ENCODE measurements at regions not wholly inside any gene's neighbourhood (a gene's known extent, or its start where the extent isn't known, plus 50 kb on each side); places are given as distances from the start of the nearest gene placed in this dataset.
A peak's percentile ranks its signal among the peaks of the same experiment; 100 is the strongest.

DNA sequence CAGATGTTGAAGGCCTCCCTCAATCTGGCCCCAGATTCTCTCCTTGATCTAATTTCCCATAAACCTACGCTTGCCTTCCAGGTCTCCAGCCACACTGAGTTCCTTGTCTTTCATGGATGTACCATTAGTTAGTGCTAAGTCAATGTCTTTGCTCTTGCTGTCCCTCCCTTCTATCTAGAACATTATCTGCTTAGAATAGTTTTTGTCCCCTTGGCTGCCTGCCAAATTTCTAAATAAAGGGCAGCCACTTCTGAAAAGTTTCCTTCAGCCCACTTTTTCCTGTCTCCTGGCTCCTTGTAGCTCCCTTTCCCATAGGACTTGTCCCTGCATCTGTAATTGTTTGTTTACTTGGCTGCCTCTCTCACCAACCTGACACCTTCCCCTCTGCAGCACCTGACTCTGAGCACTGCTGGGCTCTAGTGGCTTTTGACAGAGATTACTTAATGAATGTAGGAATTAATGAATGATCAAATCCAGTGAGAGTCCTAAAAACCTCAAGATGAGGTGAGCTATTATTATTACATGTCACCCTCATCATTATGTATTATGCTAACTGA lies 58.3 kb downstream of the CXCL12 start:
- DNase-seq = no peak

DNA sequence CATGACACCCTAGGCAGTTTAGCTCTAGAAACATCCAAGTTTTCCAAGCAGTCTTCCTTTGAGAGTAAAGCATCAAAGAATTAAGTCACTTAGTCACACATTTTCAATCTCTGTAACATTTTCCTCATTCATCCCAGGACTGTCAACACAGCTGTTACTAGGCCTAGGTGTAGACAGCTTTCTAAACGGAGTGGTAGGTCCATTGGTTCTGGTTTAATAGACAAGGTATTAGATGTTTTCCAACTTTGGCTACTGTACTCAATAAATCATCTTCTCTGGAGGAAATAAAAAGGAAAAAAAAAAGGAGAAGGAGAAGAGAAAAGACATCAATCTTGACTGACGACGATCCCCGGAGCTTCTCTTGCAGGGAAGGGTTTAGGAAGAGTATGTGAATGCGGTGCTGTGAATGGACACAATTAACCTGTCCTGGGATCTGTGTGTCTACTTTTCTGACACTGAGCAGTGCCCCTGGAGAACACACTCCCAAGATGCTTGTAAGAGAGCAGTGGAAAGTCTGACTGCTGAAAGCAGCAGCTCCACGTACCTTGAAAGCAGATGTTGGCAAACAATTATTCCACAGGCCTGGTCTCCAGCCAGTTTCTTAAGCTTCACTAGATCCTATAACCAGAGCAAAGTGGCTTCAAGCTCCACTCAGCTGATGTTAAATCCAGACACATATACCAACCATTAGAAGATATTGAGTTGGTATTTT lies 59.1 kb downstream of the CXCL12 start:
- DNase-seq = no peak

DNA sequence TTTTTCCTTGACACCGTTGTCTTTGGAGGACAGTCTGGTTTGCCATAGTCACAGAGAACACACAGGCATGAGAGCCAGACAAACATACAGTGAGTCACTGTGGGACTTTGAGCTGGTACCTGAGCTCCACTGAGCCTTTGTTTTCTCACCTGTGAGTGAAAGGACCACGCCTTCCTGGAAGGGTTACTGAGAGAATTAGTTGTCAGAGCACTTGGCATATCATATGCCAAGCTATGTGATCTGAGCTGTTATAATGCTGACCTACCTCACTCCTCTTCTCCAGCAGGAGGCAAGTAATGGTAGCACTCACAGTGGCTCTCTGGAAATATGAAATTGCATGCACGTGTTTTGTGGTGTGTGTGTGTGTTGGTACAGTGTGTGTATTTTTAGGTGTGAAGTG lies 59.7 kb downstream of the CXCL12 start:
- DNase-seq = no peak

DNA sequence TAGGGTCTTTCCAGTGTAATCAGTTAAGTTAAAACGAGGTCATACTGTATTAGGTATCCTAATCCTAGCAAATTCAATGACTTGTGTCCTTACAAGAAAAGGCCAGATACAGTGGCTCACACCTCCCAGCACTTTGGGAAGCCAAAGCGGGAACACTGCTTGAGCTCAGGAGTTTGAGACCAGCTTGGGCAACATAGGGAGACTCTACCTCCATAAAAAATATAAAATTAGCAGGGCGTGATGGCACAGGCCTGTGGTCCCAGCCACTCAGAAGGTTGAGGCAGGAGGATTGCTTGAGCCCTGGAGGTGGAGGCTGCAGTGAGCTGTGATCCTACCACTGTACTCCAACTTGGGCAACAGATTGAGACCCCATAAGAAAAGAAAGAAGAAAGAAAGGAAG lies 61.1 kb downstream of the CXCL12 start:
- DNase-seq = no peak

DNA sequence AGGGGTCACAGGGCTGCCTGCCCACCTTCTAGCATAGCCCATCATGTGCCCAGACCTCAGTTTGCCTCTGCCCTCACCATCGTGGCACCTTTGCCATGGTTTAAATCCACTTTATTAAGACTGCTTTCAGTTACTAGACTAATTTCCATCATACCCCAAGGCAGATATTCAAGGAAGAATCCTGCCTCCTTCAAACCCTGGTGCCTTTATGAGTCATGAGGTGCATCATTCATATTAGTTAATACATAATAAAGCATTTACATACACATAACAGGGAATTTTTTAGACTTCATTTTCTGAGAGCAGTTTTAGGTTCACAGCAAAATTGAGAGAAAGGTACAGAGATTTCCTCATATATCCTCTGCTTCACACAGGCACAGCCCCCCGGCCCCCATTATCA lies 62.8 kb downstream of the CXCL12 start:
- DNase-seq = no peak

DNA sequence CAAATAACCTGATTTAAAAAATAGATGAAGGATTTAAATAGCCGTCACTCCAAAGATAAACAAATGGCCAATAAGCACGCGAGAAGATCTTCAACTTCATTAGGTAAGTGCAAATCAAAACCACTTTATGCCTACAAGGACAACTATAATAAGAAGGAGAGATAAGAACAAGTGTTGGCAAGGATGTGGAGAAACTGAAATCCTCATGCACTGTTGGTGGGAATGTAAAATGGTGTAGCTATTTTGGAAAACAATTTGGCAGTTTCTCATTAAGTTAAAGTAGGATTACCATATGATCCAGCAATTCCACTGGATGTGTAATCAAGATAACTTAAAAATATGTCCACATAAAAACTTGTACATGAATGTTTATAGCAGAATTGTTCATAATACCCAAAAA lies 64.1 kb downstream of the CXCL12 start:
- DNase-seq = no peak

DNA sequence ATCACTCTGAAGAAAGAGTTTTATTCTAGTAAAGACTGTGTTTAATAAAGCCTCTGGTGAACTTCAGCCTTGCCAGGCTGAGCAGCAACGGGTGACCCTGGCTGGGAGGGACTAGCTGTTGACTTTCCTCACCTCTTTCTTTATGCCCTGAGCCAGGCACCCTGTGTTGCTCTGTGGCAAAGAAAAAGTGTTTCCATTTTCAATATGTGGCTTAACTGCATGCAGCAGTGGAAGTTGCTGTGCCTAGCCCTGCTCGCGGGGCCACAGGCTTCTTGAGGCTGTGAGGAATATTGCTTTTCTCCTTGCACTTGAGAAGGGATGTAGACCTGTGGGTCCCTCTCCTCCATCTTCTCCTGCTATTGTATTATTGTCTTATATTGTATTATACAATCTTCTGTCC lies 67.0 kb downstream of the CXCL12 start:
- no peak for DNase-seq

DNA sequence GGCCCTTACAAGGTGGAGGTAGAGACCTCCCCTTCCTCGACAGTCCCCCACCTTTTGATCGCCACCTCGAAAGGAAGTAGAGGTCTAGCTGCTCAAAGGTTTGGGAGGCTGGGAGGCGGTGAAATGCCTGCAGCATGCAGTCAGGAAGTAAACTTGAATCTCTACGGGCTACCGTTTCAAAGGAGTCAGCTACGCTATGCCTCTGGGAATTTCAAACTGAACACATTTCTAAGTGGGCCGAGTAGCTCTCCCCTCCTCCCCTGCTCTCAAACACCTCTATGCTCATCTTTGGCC lies 68.0 kb downstream of the CXCL12 start:
- no peak for DNase-seq

DNA sequence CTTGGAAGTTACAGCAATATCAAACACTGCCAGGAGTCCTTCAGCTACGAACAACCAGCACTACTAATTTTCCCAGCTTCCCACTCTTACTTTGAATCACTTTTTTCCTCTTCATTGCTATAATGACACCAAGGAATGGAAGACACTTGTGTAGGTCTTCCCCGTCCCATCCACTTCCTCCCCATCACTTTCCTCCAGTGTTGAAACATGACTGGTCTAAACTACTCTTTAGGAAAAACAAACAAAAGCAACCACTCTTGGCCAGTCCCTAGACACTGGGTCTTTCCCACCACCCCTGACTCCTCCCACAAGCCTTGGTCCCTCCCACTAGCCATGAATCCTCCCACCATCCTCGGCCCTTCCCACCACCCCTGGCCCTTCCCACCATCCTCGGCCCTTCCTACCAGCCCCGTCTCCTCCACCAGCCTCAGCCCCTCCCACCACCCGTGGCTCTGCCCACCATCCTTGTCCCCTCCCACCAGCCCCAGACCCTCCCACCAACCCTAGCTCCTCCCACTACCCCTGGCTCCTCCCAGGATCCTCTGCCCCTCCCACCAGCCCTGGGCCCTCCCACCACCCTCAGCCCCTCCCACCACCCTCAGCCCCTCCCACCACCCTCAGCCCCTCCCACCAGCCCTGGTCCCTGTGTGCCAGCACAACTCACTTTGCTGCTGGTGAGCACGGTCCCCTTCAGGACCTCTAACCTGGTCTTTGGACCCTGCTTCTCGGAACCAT lies 68.5 kb downstream of the CXCL12 start:
- no peak for DNase-seq

DNA sequence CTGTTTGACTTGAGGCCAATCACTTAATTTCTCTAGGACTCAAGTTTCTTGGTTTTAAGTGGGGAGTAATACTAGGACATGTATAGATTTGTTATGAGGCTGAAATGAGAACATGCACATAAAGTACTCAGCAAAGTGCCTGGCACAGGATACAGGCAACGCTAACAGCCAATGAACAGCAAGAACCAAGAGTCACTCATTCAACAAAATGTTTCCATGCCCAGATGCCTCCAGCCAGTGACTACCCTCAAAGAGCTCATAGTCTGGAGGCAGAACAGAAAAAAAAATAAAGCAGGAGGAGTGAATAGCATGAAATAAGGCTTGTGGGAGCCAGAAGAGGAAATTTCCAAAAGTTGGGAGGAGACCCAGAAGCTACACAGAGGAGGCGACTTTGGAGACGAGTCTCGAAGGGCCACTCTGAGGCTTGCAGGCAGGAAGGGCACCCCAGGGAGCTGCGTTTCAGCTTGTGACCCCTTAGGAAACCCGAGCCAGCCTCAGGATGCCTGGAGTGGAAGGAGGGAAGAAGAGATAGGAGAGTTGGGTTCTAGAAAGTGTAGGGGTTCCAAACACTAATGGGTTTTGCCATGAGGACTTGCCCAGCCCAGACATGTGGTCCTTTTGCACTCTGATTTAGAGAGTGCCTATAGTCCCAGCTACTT lies 70.0 kb downstream of the CXCL12 start:
- no peak for DNase-seq

DNA sequence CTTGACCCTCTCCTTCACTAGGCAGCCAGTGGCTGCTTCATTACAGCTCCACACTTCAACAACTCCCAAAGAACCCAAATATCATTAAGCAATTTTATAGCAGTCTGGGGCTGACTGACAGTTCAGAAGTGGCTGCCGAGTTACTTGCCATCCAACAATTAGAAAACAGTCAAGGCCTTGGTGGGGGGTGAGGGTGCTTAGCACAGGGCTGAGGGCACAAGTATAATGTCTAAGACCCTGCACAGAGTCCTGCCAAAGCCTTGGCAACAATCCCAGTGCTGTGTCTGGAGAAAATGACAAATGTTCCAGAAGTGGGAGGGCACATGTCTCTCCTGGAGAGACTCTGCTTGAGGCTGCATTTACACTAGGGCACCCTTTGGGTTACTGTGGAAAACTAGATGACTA lies 71.1 kb downstream of the CXCL12 start:
- DNase-seq = no peak

DNA sequence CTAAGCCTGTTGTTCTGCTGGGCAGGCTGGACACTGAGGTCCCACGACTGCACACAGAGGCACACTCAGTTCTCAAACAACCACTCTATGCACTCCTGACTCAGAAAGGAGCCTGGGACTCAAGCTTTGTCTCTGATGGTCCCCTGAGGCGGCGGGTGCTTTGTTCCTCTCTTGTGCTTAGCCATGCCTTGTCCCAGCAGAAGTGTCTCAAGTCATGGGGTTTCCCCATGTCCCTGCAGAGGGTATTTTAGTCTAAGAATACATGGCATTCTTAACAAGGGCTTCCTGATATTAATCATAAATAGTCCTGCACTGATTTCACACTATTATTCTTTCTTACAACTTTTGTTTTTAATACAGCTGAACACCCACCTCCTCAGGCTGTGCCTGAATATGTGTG lies 72.5 kb downstream of the CXCL12 start:
- DNase-seq = no peak

DNA sequence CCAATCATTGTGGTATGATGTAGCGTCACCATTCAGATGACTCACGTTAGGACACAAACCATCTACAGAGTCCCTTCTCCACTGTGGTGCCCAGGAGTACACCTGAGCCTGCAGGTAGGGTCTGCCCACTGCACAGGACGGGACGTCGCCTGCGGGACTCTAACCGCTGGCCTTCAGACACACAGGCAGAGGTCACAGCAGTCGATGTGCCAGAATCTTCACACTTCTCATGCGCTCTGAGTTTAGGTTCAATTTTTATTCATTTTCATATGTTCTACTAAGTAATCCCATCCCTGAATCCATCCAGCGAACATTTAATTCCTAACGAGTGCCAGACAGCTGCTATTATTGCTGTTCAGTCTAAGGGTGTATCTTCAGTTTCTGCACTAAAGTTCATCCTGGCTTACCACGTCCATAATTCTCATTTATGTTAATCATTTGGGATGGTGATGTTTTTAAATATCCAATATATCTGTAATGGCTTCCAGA lies 73.3 kb downstream of the CXCL12 start:
- no peak for DNase-seq

DNA sequence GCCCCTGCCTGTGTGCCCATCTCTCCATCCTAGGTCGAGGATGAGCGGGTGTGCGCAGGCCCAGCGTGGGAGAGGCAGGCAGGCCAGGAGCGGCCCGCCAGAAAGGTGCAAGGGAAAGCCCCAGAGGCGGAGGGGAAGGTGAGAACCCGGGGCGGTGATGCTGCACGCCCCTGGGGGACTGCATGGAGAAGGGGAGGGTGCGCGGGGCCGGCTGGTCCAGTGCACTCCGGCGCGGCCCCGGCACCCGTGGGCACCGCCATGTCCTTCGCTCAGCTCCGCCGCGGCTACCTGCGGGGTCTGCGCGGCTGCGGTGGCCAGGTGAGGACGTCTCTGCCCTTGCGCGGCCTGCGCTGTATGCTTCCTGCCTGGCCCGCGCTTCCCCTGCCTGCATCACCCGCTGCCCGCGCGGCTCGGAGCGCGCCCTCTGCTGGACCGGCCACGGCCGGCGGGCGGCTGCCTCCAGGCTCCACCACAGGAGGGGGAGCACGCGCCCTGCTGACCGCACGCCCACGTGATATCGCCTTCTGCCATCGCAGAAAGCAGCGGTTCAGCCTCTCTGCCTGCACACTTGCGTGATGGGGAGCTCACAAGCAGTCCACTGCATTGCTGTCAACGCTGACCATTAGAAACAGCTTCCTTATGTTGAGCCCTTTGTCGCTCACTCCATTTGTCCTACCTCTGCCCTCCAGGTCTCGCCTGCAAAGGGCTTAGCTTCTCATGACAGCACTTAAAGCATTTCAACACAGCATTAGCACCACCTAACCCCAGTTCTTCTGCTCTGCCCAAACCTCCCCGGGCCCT lies 73.9 kb downstream of the CXCL12 start:
- peak; percentile 83 to 85 for DNase-seq

DNA sequence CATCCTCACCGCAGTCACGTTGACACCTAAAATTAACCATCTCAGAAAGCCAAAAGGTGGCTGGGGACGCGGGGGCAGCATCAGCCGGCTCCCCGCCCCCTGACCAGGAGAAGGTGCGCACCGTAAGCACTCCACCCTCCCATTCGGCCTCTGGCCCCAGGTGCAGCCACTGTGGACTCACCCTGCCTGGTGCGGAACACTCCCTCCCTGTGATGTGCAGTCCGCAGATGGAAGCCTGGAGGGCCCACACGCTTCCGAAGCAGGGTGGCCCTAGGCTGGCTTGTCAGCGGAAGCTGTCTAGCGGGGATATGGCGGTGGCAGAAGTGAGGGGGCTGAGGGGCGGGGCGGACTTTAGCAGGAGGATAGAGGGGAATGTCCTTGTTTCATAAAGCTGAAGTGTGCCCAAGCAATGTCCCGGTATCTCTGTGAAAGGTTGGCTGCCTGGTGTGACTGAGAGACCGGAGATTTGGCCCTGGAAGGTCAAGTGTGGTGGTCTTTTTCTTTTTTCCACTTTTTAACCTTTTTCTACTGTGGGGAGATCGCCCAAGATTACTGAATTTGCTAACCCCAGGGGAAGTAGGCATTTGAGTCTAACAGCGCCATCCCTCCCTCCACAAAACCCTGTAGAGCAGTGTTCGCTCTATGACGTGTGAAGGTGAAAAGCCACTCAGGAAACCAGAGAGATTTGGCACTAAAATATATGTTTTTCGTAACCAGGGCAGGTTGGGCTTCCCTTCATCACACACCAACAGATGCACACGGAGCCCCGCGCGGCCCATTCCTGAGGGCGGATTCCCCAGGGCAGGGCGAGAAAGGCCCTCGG lies 74.7 kb downstream of the CXCL12 start:
- DNase-seq = no peak

DNA sequence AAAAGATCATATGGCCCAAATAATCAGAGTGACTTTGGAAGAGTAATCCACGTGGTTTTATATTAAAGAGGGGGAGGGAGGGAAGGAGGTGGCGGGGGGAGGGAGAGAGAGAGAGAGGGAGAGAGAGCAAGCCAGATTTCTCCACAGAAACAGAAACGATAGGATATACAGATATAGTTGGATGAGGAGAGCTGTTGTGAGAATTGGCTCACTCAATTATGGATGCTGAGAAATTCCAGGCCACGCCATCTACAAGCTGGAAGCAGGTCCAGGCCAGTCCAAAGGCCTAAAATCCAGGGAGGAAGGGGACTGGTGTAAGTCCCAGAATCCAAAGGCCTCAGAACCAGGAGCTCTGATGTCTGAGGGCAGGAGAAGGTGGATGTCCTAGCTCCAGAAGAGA lies 75.5 kb downstream of the CXCL12 start:
- DNase-seq = no peak

DNA sequence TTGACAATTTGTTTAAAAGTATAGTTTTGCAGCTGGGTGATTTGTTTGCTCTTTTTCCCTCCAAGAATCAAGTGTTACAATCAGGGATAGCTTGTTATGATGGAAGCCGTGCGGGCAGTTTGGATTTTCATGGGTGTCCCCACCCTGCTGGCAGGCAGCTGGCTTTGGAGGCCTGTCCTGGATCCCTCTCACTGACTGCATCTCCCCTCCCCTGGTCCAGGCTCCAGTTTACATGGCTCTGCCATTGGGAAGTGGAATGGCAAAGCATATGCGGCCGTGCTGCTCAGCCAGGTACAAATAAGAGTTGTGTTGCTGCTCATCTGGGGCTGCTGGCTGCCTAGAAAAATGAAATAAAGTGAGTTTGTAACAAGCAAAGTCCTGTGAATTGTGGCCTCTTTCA lies 76.0 kb downstream of the CXCL12 start:
- DNase-seq = no peak

DNA sequence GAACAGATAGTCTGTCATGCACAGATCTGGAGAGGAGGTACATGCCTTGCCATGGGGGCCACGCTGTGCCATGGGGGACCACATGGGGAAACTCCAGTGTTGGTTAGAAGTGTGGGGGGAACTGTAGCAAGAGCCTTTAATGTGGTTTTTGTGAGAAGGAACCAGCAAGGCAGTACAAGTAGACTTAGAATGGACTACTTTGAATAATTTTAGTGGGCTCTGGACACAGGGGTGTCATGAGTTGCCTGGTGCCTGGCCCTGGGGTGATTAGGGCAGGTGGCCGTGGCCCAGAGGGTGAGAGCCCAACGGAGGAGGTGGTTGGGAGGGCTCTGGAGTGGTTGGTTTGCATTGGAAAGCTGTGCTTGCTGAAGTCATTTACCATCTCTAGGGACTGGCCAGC lies 77.2 kb downstream of the CXCL12 start:
- DNase-seq = no peak

DNA sequence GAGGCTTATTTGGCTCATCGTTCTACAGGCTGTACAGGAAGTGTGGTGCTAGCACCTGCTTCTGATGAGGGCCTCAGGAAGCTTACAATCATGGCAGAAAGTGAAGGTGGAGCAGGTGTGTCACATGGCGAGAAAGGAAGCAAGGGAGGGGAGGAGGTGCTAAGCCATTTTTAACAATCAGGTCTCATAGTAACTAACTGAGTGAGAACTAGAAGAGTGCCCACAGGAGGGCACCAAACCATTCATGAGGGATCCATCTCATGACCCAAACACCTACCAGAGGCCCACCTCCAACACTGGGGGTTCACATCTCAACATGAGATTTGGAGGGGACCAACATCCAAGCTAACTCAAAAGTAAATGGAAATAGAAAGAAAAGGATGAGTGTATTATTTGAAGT lies 78.1 kb downstream of the CXCL12 start:
- no peak for DNase-seq

DNA sequence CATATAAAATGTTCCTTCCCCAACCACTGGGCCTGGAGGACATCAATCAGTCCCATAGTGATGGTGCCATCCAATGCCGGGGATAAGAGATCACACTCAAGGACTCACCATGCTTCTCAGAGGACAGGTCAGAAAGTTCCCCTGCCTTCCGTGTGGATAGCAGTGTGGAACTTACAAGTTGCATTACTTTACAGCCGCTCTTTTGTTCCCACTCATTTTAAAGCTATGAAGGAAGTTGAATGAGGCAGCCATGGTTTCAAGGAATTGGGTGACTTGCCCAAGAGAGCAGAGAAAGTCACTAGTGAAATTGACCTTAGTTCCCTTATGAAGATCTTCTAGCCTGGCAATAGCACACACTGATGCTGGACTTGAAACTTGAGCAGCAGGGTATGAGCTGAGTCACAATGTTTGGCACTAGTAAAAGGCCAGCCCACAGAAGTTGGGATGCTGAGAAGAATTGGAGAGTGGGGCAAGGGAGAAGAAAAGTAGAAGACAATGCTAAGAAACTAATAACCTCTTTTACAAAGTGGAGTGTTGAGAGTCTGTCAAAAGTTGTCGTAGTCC lies 78.7 kb downstream of the CXCL12 start:
- DNase-seq = no peak
